ENCODE measurements at regions not wholly inside any gene's neighbourhood (a gene's known extent, or its start where the extent isn't known, plus 50 kb on each side); places are given as distances from the start of the nearest gene placed in this dataset.

- Histone ChIP-seq H3K27me3 (ENCODE audit: control insufficient read depth, insufficient read depth, low read length) (no peaks in the 10 kb centered on the region), H3K4me1 (ENCODE audit: control insufficient read depth, insufficient read depth, low read length) (no peaks in the 10 kb centered on the region), H3K4me3 (ENCODE audit: low read length) (no peak overlapping the region), H3K9ac (ENCODE audit: low read length) (no peak overlapping the region), H3K36me3 (ENCODE audit: control insufficient read depth, insufficient read depth, low read length) (no peaks in the 10 kb centered on the region), H3K27ac (ENCODE audit: low read depth, low read length) (no peak overlapping the region)
These were observed 1515.6 kb downstream of the TBC1D22A start for GRCh38 chr22:48277868-48278581.

DNA sequence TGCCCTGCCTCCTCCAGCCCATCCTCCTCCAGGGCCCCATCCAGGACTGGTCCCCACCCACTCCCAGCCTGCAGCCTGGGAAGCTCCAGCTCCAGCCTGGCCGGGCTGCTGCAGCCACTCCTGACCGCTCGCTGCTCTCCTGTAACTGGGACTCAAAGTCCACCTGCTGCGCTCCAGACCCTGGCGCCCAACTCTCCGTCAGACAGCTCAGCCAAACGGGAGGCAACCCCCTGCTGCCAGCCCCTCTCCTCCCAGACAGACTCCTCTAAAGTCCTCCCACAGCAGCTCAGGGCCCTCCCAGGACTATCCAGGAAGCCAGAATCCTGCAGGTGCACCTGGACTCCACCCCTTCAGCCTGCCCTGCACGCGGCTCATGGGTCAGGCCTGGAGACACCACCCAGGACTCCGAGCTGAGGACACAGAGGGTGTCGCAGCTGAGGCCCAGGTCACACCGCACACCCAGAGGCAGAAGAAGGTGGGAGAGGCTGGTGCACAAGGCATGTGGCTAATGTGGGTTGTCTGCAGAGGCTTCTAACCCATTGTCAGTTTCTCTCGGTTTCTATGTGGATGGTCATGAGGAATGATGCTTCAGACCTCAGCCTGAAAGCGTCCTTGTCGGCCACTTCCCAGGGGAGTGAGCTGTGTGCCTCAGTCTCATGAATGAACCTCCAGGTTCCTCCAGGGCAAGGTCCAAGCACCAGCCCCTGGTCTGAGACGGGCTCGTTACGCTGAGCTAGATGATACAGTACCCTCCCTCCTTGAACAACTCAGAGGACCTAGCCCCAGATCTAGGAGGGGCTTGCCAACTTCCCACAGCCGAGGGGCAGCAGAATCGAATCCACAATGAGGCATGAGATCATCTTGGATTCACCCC lies 1514.8 kb downstream of the TBC1D22A start:
- Histone ChIP-seq H3K27me3 (ENCODE audit: control insufficient read depth, insufficient read depth, low read length) (no peaks in the 10 kb centered on the region), H3K36me3 (ENCODE audit: control insufficient read depth, insufficient read depth, low read length) (no peaks in the 10 kb centered on the region), H3K4me3 (ENCODE audit: low read length) (no peak overlapping the region), H3K27ac (ENCODE audit: low read depth, low read length) (no peak overlapping the region), H3K9ac (ENCODE audit: low read length) (no peak overlapping the region), H3K4me1 (ENCODE audit: control insufficient read depth, insufficient read depth, low read length) (no peaks in the 10 kb centered on the region)

GRCh38 chr22:48275412-48275811 lies 1513.0 kb downstream of the TBC1D22A start:
- no peak overlapping the region for H3K27ac ChIP-seq (ENCODE audit: low read depth, low read length)
- no peaks in the 10 kb centered on the region for H3K36me3 ChIP-seq (ENCODE audit: control insufficient read depth, insufficient read depth, low read length)
- H3K9ac ChIP-seq (ENCODE audit: low read length) = no peak overlapping the region
- no peaks in the 10 kb centered on the region for H3K27me3 ChIP-seq (ENCODE audit: control insufficient read depth, insufficient read depth, low read length)
- H3K4me1 ChIP-seq (ENCODE audit: control insufficient read depth, insufficient read depth, low read length) = no peaks in the 10 kb centered on the region
- H3K4me3 ChIP-seq (ENCODE audit: low read length) = no peak overlapping the region

DNA sequence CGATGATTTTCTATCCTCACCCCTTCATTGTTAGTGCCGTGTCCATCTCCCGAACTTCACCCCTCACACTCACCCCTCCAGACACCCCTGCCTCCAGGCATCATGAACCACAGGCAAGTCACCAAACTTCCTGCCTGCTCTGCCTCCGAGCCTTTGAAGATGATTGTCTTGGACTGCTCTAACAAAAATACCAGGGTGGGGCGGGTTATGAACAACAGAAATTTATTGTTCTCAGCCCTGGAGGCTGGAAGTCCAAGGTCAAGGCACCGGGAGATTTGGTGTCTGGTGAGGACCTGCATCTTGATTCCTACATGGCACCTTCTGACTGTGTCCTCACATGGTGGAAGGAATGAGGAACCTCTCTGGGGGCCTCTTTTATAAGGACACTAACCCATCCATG lies 1508.3 kb downstream of the TBC1D22A start:
- H3K27me3 ChIP-seq (ENCODE audit: control insufficient read depth, insufficient read depth, low read length) = no peaks in the 10 kb centered on the region
- H3K4me1 ChIP-seq (ENCODE audit: control insufficient read depth, insufficient read depth, low read length) = no peaks in the 10 kb centered on the region
- H3K36me3 ChIP-seq (ENCODE audit: control insufficient read depth, insufficient read depth, low read length) = no peaks in the 10 kb centered on the region
- H3K27ac ChIP-seq (ENCODE audit: low read depth, low read length) = no peak overlapping the region
- no peak overlapping the region for H3K9ac ChIP-seq (ENCODE audit: low read length)
- H3K4me3 ChIP-seq (ENCODE audit: low read length) = no peak overlapping the region

DNA sequence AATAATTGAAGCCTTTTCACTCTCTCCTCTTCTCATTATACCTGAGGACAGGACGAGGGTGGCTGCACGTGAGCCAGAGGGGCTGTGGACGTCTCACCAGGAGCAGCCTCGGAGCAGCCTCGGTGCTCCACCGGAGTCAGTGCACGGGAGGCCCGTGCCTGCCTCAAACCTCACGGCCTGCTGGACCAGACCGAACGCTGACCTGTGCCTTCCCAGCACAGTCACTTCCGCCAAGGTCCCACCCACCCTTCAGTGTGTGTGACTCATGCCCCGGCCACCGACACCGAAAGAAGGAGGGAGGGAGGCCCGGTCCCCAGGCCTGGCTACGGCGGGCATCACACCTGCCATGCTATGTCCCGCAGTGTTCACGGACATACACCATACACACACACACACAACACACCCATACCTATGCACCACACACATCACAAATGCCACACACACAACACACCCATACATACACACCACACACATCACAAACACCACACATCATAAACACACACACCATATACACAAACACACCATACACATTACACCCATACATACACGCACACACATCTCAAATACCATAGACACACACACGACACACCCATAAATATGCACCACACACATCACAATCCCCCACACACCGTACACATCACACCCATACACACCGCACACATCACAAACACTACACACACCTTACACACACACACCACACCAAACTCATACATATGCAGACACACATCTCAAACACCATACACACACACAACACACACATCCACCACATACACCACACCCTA lies 1506.5 kb downstream of the TBC1D22A start:
- H3K27ac ChIP-seq (ENCODE audit: low read depth, low read length) = no peak overlapping the region
- no peaks in the 10 kb centered on the region for H3K27me3 ChIP-seq (ENCODE audit: control insufficient read depth, insufficient read depth, low read length)
- no peak overlapping the region for H3K9ac ChIP-seq (ENCODE audit: low read length)
- no peaks in the 10 kb centered on the region for H3K36me3 ChIP-seq (ENCODE audit: control insufficient read depth, insufficient read depth, low read length)
- no peak overlapping the region for H3K4me3 ChIP-seq (ENCODE audit: low read length)
- H3K4me1 ChIP-seq (ENCODE audit: control insufficient read depth, insufficient read depth, low read length) = no peaks in the 10 kb centered on the region

DNA sequence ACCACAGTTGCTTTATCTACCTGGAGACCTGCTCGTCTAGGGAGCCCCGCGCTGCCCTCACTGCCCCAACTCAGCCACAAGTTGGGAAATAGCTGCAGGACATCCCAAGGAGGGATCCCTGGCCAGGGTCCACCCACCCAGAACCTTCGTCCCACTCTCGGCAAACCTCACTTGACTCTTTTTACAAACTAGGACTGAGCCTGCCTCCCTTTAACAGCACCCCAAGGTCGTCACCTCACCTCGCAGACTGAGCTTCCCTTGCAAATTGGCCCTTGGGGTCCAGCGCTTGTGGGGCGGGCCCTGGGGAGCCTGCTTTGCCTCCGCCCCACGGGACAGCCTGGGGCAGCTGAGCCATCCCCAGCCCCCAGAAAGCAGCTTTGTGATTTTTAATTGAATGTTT lies 1505.8 kb downstream of the TBC1D22A start:
- Histone ChIP-seq H3K9ac (ENCODE audit: low read length) (no peak overlapping the region), H3K27me3 (ENCODE audit: control insufficient read depth, insufficient read depth, low read length) (no peaks in the 10 kb centered on the region)

GRCh38 chr22:48267681-48268080 lies 1505.2 kb downstream of the TBC1D22A start:
- H3K27me3 ChIP-seq (ENCODE audit: control insufficient read depth, insufficient read depth, low read length) = no peaks in the 10 kb centered on the region
- no peaks in the 10 kb centered on the region for H3K4me1 ChIP-seq (ENCODE audit: control insufficient read depth, insufficient read depth, low read length)
- no peak overlapping the region for H3K27ac ChIP-seq (ENCODE audit: low read depth, low read length)
- H3K9ac ChIP-seq (ENCODE audit: low read length) = no peak overlapping the region
- H3K36me3 ChIP-seq (ENCODE audit: control insufficient read depth, insufficient read depth, low read length) = no peaks in the 10 kb centered on the region
- H3K4me3 ChIP-seq (ENCODE audit: low read length) = no peak overlapping the region

More for the DNA sequence above, 1505.8 kb downstream of the TBC1D22A start:
- Histone ChIP-seq H3K4me1 (ENCODE audit: control insufficient read depth, insufficient read depth, low read length) (no peaks in the 10 kb centered on the region), H3K4me3 (ENCODE audit: low read length) (no peak overlapping the region), H3K36me3 (ENCODE audit: control insufficient read depth, insufficient read depth, low read length) (no peaks in the 10 kb centered on the region), H3K27ac (ENCODE audit: low read depth, low read length) (no peak overlapping the region)

- Histone ChIP-seq H3K27me3 (ENCODE audit: control insufficient read depth, insufficient read depth, low read length) (no peaks in the 10 kb centered on the region), H3K36me3 (ENCODE audit: control insufficient read depth, insufficient read depth, low read length) (no peaks in the 10 kb centered on the region), H3K27ac (ENCODE audit: low read depth, low read length) (no peak overlapping the region), H3K4me3 (ENCODE audit: low read length) (no peak overlapping the region), H3K9ac (ENCODE audit: low read length) (no peak overlapping the region), H3K4me1 (ENCODE audit: control insufficient read depth, insufficient read depth, low read length) (no peaks in the 10 kb centered on the region)
These were observed 1502.7 kb downstream of the TBC1D22A start for GRCh38 chr22:48265000-48265625.

DNA sequence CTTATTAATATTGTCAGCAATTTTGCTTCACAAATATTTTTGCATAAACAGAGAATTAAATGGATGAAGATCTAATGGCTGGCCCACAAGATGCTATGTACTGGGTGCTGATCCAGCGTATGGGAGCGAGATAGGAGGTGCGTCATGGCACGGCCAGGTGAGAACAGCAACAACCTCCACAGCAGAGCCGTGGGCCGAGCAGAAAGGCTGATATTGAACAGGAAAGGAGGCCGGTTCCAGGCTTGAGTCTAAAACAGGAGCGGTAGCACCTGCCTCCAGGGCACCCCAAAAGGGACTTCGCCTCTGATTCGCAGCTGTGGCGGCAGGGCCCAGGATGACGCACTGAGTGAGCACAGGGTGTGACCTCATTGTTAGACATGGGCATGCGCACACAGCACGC lies 1502.1 kb downstream of the TBC1D22A start:
- H3K4me1 ChIP-seq (ENCODE audit: control insufficient read depth, insufficient read depth, low read length) = no peaks in the 10 kb centered on the region
- no peak overlapping the region for H3K27ac ChIP-seq (ENCODE audit: low read depth, low read length)
- no peak overlapping the region for H3K4me3 ChIP-seq (ENCODE audit: low read length)
- H3K27me3 ChIP-seq (ENCODE audit: control insufficient read depth, insufficient read depth, low read length) = no peaks in the 10 kb centered on the region
- H3K9ac ChIP-seq (ENCODE audit: low read length) = no peak overlapping the region
- H3K36me3 ChIP-seq (ENCODE audit: control insufficient read depth, insufficient read depth, low read length) = no peaks in the 10 kb centered on the region

- Histone ChIP-seq H3K27ac (ENCODE audit: low read depth, low read length) (no peak overlapping the region), H3K4me3 (ENCODE audit: low read length) (no peak overlapping the region), H3K9ac (ENCODE audit: low read length) (no peak overlapping the region), H3K27me3 (ENCODE audit: control insufficient read depth, insufficient read depth, low read length) (no peaks in the 10 kb centered on the region), H3K36me3 (ENCODE audit: control insufficient read depth, insufficient read depth, low read length) (no peaks in the 10 kb centered on the region), H3K4me1 (ENCODE audit: control insufficient read depth, insufficient read depth, low read length) (no peaks in the 10 kb centered on the region)
These were observed 1501.4 kb downstream of the TBC1D22A start for GRCh38 chr22:48263791-48264351.

- H3K36me3 ChIP-seq (ENCODE audit: control insufficient read depth, insufficient read depth, low read length) = no peaks in the 10 kb centered on the region
- H3K4me3 ChIP-seq (ENCODE audit: low read length) = no peak overlapping the region
- no peak overlapping the region for H3K9ac ChIP-seq (ENCODE audit: low read length)
- H3K27ac ChIP-seq (ENCODE audit: low read depth, low read length) = no peak overlapping the region
- H3K27me3 ChIP-seq (ENCODE audit: control insufficient read depth, insufficient read depth, low read length) = no peaks in the 10 kb centered on the region
- no peaks in the 10 kb centered on the region for H3K4me1 ChIP-seq (ENCODE audit: control insufficient read depth, insufficient read depth, low read length)
These were observed 1500.9 kb downstream of the TBC1D22A start for GRCh38 chr22:48263431-48263765.
